ENCODE measurements at regions not wholly inside any gene's neighbourhood (a gene's known extent, or its start where the extent isn't known, plus 50 kb on each side); places are given as distances from the start of the nearest gene placed in this dataset.
"Not testable (repeated sequence)": the region's sequence is repeated elsewhere in the genome, so short reads cannot be mapped to it uniquely, and the experiment has no call there.

GRCh38 chr13:31385540-31385939, 185.8 kb downstream of the B3GLCT start:
- H3K4me3 ChIP-seq = no peak overlapping the region
- intact Hi-C loops (cut with DNase I) = no loop called here
- H3K27ac ChIP-seq = no peak overlapping the region
- H3K27me3 ChIP-seq = no peaks in the 10 kb centered on the region
- H3K4me1 ChIP-seq = no peaks in the 10 kb centered on the region
- no peaks in the 10 kb centered on the region for H3K36me3 ChIP-seq
- H3K9me3 ChIP-seq = no peaks in the 10 kb centered on the region
- no peak for TF ChIP-seq CTCF (IDR thresholded peaks at IDR 0.05)
- no peak for DNase-seq (ENCODE audit: low spot score in 2 of 2)

GRCh38 chr13:31394506-31394905, 194.7 kb downstream of the B3GLCT start:
- H3K27ac ChIP-seq = no peak overlapping the region

GRCh38 chr13:31395090-31395489, 195.3 kb downstream of the B3GLCT start:
- H3K9me3 ChIP-seq = no peaks in the 10 kb centered on the region
- DNase-seq (ENCODE audit: low spot score in 2 of 2) = no peak
- no peak overlapping the region for H3K27ac ChIP-seq
- no peaks in the 10 kb centered on the region for H3K36me3 ChIP-seq
- intact Hi-C loops (cut with DNase I) = no loop called here
- no peak overlapping the region for H3K4me3 ChIP-seq
- H3K4me1 ChIP-seq = no peaks in the 10 kb centered on the region
- no peaks in the 10 kb centered on the region for H3K27me3 ChIP-seq
- no peak for TF ChIP-seq CTCF (IDR thresholded peaks at IDR 0.05)

More at GRCh38 chr13:31394506-31394905, 194.7 kb downstream of the B3GLCT start:
- DNase-seq (ENCODE audit: low spot score in 2 of 2) = no peak
- H3K4me3 ChIP-seq = no peak overlapping the region
- H3K9me3 ChIP-seq = no peaks in the 10 kb centered on the region
- no peaks in the 10 kb centered on the region for H3K36me3 ChIP-seq
- TF ChIP-seq CTCF (IDR thresholded peaks at IDR 0.05) = no peak
- no peaks in the 10 kb centered on the region for H3K4me1 ChIP-seq
- no peaks in the 10 kb centered on the region for H3K27me3 ChIP-seq
- intact Hi-C loops (cut with DNase I) = no loop called here

GRCh38 chr13:31399690-31400089, 199.9 kb downstream of the B3GLCT start:
- peaks cover 0 to 4% of the 10 kb centered on the region in 2 donors for H3K9me3 ChIP-seq
- no peak overlapping the region for H3K4me3 ChIP-seq
- intact Hi-C loops (cut with DNase I) = no loop called here
- no peak for TF ChIP-seq CTCF (IDR thresholded peaks at IDR 0.05)
- H3K27me3 ChIP-seq = no peaks in the 10 kb centered on the region
- H3K27ac ChIP-seq = no peak overlapping the region
- no peak for DNase-seq (ENCODE audit: low spot score in 2 of 2)
- no peaks in the 10 kb centered on the region for H3K36me3 ChIP-seq
- no peaks in the 10 kb centered on the region for H3K4me1 ChIP-seq

- H3K4me1 ChIP-seq; DNase-seq (ENCODE audit: low spot score in 2 of 2); H3K36me3 ChIP-seq; H3K4me3 ChIP-seq; H3K9me3 ChIP-seq; H3K27ac ChIP-seq; H3K27me3 ChIP-seq; intact Hi-C loops (cut with DNase I): not testable (repeated sequence)
Measured at GRCh38 chr13:31403711-31404110, 203.9 kb downstream of the B3GLCT start.

- DNase-seq (ENCODE audit: low spot score in 2 of 2) = no peak
- Histone ChIP-seq H3K36me3 (no peaks in the 10 kb centered on the region), H3K9me3 (no peaks in the 10 kb centered on the region), H3K27me3 (no peaks in the 10 kb centered on the region), H3K27ac (no peak overlapping the region), H3K4me3 (no peak overlapping the region), H3K4me1 (no peaks in the 10 kb centered on the region)
- no peak for TF ChIP-seq CTCF (IDR thresholded peaks at IDR 0.05)
- intact Hi-C loops (cut with DNase I) = no loop called here
Measured at GRCh38 chr13:31408927-31409326, 209.2 kb downstream of the B3GLCT start.

Data from ascending aorta (tissue), 2 donors.